ENCODE measurements at regions not wholly inside any gene's neighbourhood (a gene's known extent, or its start where the extent isn't known, plus 50 kb on each side); places are given as distances from the start of the nearest gene placed in this dataset.
"Not testable (repeated sequence)": the region's sequence is repeated elsewhere in the genome, so short reads cannot be mapped to it uniquely, and the experiment has no call there.

GRCh38 chr2:207363761-207364290 is 165.9 kb upstream of the CREB1 start:
- DNase-seq (ENCODE audit: low read depth), result no peak

- DNase-seq (ENCODE audit: low read depth), result no peak
Measured at GRCh38 chr2:207370646-207371045, 159.1 kb upstream of the CREB1 start.

GRCh38 chr2:207371877-207372276 is 157.9 kb upstream of the CREB1 start:
- no peak for DNase-seq (ENCODE audit: low read depth)

- DNase-seq (ENCODE audit: low read depth), result no peak
Measured at GRCh38 chr2:207372483-207372882, 157.3 kb upstream of the CREB1 start.

- no peak for DNase-seq (ENCODE audit: low read depth)
Measured at GRCh38 chr2:207375207-207375875, 154.4 kb upstream of the CREB1 start.

- not testable (repeated sequence) for DNase-seq (ENCODE audit: low read depth)
Measured at GRCh38 chr2:207378620-207379019, 151.1 kb upstream of the CREB1 start.

GRCh38 chr2:207385076-207385475 is 144.7 kb upstream of the CREB1 start:
- DNase-seq (ENCODE audit: low read depth), result no peak

GRCh38 chr2:207385903-207386302 is 143.9 kb upstream of the CREB1 start:
- no peak for DNase-seq (ENCODE audit: low read depth)

GRCh38 chr2:207387001-207387571 is 142.7 kb upstream of the CREB1 start:
- DNase-seq (ENCODE audit: low read depth), result no peak

- no peak for DNase-seq (ENCODE audit: low read depth)
Measured at GRCh38 chr2:207390302-207391095, 139.3 kb upstream of the CREB1 start.

- no peak for DNase-seq (ENCODE audit: low read depth)
Measured at GRCh38 chr2:207394203-207394781, 135.5 kb upstream of the CREB1 start.

GRCh38 chr2:207394812-207395534 is 134.8 kb upstream of the CREB1 start:
- DNase-seq (ENCODE audit: low read depth), result peak; percentile 67

- no peak for DNase-seq (ENCODE audit: low read depth)
Measured at GRCh38 chr2:207395535-207396251, 134.1 kb upstream of the CREB1 start.

- DNase-seq (ENCODE audit: low read depth), result no peak
Measured at GRCh38 chr2:207397917-207398655, 131.7 kb upstream of the CREB1 start.

GRCh38 chr2:207399301-207399700 is 130.5 kb upstream of the CREB1 start:
- DNase-seq (ENCODE audit: low read depth), result no peak

GRCh38 chr2:207401338-207401737 is 128.4 kb upstream of the CREB1 start:
- DNase-seq (ENCODE audit: low read depth), result no peak

GRCh38 chr2:207403141-207403540 is 126.6 kb upstream of the CREB1 start:
- DNase-seq (ENCODE audit: low read depth), result no peak

GRCh38 chr2:207403950-207404349 is 125.8 kb upstream of the CREB1 start:
- no peak for DNase-seq (ENCODE audit: low read depth)

GRCh38 chr2:207405150-207405549 is 124.6 kb upstream of the CREB1 start:
- DNase-seq (ENCODE audit: low read depth), result no peak

- DNase-seq (ENCODE audit: low read depth), result no peak
Measured at GRCh38 chr2:207408086-207408794, 121.5 kb upstream of the CREB1 start.
